K562 (cell line): ENCODE measurements at regions not wholly inside any gene's neighbourhood (a gene's known extent, or its start where the extent isn't known, plus 50 kb on each side); places are given as distances from the start of the nearest gene placed in this dataset.

Experiments
- CTBP1 ChIP-seq: fragments of 450-650 bp; IDR thresholded peaks from 2 replicates; pipeline ENCODE4 v1.6.1; 2016; ENCODE audit warnings: borderline replicate concordance
- CTCF ChIP-seq, 3 experiments: IDR thresholded peaks in 2 of 3; conservative IDR thresholded peaks in 1 of 3; 2 replicates each; pipeline ENCODE4 v1.5.1; 2011 to 2012; ENCODE audit warnings: low read length in 3 of 3, mild to moderate bottlenecking in 3 of 3, control low read depth in 2 of 3, improper control_type of control experiment in 1 of 3, inconsistent platforms in 1 of 3, low read depth in 1 of 3, mixed read lengths in 1 of 3, moderate library complexity in 1 of 3; ENCODE audit not compliant: insufficient read depth in 2 of 3
- FOXA3 ChIP-seq, 2 experiments: fragments of 450-650 bp in 1 of 2; sonication (generic) in 1 of 2; formaldehyde crosslinking; IDR thresholded peaks in 1 of 2; conservative IDR thresholded peaks in 1 of 2; 2 replicates each; pipeline versions ENCODE4 v1.4.0 to v1.8.0; 2020 to 2022; ENCODE audit warnings: mild to moderate bottlenecking in 2 of 2, missing genetic modification reagents in 1 of 2
- SMARCA4 ChIP-seq: fragments of 450-650 bp; IDR thresholded peaks from 2 replicates; pipeline ENCODE4 v1.6.1; 2016
- ZEB2 ChIP-seq: fragments of 450-650 bp; IDR thresholded peaks from 2 replicates; pipeline ENCODE4 v1.6.1; 2016
- ZNF699 ChIP-seq: fragments of 250-450 bp; sonication (Bioruptor Pico); IDR thresholded peaks from 2 replicates; pipeline ENCODE4 v1.8.0; 2021; ENCODE audit warnings: mild to moderate bottlenecking, moderate library complexity; ENCODE audit not compliant: insufficient replicate concordance
- ZSCAN29 ChIP-seq: fragments of 450-650 bp; IDR thresholded peaks from 2 replicates; pipeline ENCODE4 v1.6.1; 2017

- TF ChIP-seq ZEB2 (no peak), CTCF (IDR thresholded peaks at IDR 0.05 in 2 of 3, conservative IDR thresholded peaks at IDR 0.05 in 1 of 3; ENCODE audit: insufficient read depth in 2 of 3, low read depth in 1 of 3, low read length in 3 of 3) (no peak), ZNF699 (no peak), ZSCAN29 (no peak), SMARCA4 (no peak), FOXA3 (CRISPR knock-in tag; conservative IDR thresholded peaks at IDR 0.05 in 1 of 2, IDR thresholded peaks at IDR 0.05 in 1 of 2) (no peak), CTBP1 (no peak)
These were observed 997.2 kb upstream of the GHITM start for GRCh38 chr10:83142074-83142563.
